H1 (cell line): ENCODE measurements at regions not wholly inside any gene's neighbourhood (a gene's known extent, or its start where the extent isn't known, plus 50 kb on each side); places are given as distances from the start of the nearest gene placed in this dataset.

Source experiments
- CTCF ChIA-PET: fragments of 300-600 bp; sonication (Branson Sonifier 250); formaldehyde crosslinking; loops from one replicate; lab custom pipeline; 2021; ENCODE audit not compliant: partially characterized antibody; lab: Charles Lee
- POLR2A ChIA-PET: fragments of 300-600 bp; sonication (Branson Sonifier 250); formaldehyde crosslinking; loops from one replicate; lab custom pipeline; 2021; ENCODE audit warnings: inconsistent platforms; ENCODE audit not compliant: partially characterized antibody; lab: Charles Lee
- DNase-seq, 2 experiments: peaks; one replicate each; pipeline versions ENCODE4 v3.0.0 to v3.0.0-alpha.2; 2010 to 2022; ENCODE audit warnings: low spot score in 2 of 2, low read depth in 1 of 2, mixed read lengths in 1 of 2
- FAIRE-seq: peaks from 2 replicates; lab custom pipeline; 2011; peaks lifted over from hg19 to GRCh38; lab: Jason Lieb, UNC
- H2AFZ ChIP-seq: 2 replicates; pipeline ENCODE4 v1.8.1; 2012; ENCODE audit warnings: low read length, inconsistent platforms
- H2AK5ac ChIP-seq: 2 replicates; pipeline ENCODE4 v1.6.1; 2013; ENCODE audit warnings: low read depth, low read length
- H2BK120ac ChIP-seq: replicated peaks from 2 replicates; pipeline ENCODE3; 2013; ENCODE audit warnings: low read depth, low read length, inconsistent platforms
- H2BK12ac ChIP-seq: 2 replicates; pipeline ENCODE4 v1.6.1; 2013; ENCODE audit warnings: low read depth, low read length
- H2BK15ac ChIP-seq: 2 replicates; pipeline ENCODE4 v1.6.1; 2013; ENCODE audit warnings: low read length
- H2BK20ac ChIP-seq: 2 replicates; pipeline ENCODE4 v1.6.1; 2013; ENCODE audit warnings: low read length
- H2BK5ac ChIP-seq: 2 replicates; pipeline ENCODE4 v1.6.1; 2013; ENCODE audit warnings: low read depth, low read length
- H3K14ac ChIP-seq: 2 replicates; pipeline ENCODE4 v1.6.1; 2013; ENCODE audit warnings: inconsistent platforms; ENCODE audit not compliant: insufficient read length
- H3K18ac ChIP-seq: 2 replicates; pipeline ENCODE4 v1.6.1; 2013; ENCODE audit warnings: low read length; ENCODE audit errors: extremely low read depth
- H3K23ac ChIP-seq: 2 replicates; pipeline ENCODE4 v1.6.1; 2013; ENCODE audit warnings: inconsistent platforms; ENCODE audit not compliant: insufficient read length
- H3K23me2 ChIP-seq: 2 replicates; pipeline ENCODE4 v1.6.1; 2013; ENCODE audit warnings: low read depth, low read length
- H3K27ac ChIP-seq: 2 replicates; pipeline ENCODE4 v1.6.1; 2011; ENCODE audit warnings: low read depth, low read length, inconsistent platforms
- H3K27me3 ChIP-seq, 4 experiments: replicated peaks in 1 of 4; 1 replicate in 1 of 4; 2 replicates in 3 of 4; pipeline versions ENCODE4 v1.6.1 to v1.8.1; 2011 to 2013; ENCODE audit warnings: low read length in 3 of 4, mild to moderate bottlenecking in 3 of 4, inconsistent platforms in 2 of 4, mixed read lengths in 2 of 4, moderate library complexity in 1 of 4; ENCODE audit not compliant: control insufficient read depth in 3 of 4, insufficient read depth in 3 of 4; ENCODE audit errors: extremely low read depth in 1 of 4
- H3K36me3 ChIP-seq, 4 experiments: 2 replicates each; pipeline versions ENCODE4 v1.6.1 to v1.8.1; 2011 to 2013; ENCODE audit warnings: mild to moderate bottlenecking in 4 of 4, low read length in 3 of 4, moderate library complexity in 2 of 4, control low read depth in 1 of 4, inconsistent platforms in 1 of 4; ENCODE audit not compliant: insufficient read depth in 4 of 4, control insufficient read depth in 2 of 4
- H3K4ac ChIP-seq: replicated peaks from 2 replicates; pipeline ENCODE3; 2013; ENCODE audit warnings: low read length, low read depth, mixed read lengths, inconsistent platforms; ENCODE audit not compliant: insufficient read length
- H3K4me1 ChIP-seq, 4 experiments: replicated peaks in 1 of 4; 1 replicate in 1 of 4; 2 replicates in 3 of 4; pipeline versions ENCODE4 v1.6.1 to v1.8.1; 2011 to 2013; ENCODE audit warnings: low read length in 3 of 4, inconsistent platforms in 2 of 4, mixed read lengths in 1 of 4; ENCODE audit not compliant: insufficient read depth in 4 of 4, control insufficient read depth in 3 of 4
- H3K4me2 ChIP-seq, 2 experiments: 2 replicates each; pipeline versions ENCODE4 v1.6.1 to v1.8.1; 2011 to 2013; ENCODE audit warnings: low read depth in 2 of 2, low read length in 2 of 2, control low read depth in 1 of 2, inconsistent platforms in 1 of 2, mild to moderate bottlenecking in 1 of 2; ENCODE audit not compliant: insufficient read depth in 1 of 2
- H3K4me3 ChIP-seq, 4 experiments: fragments of 200-600, 300-600 bp in 1 of 4; sonication (generic), shearing (Covaris generic), sonication (Bioruptor Twin) in 1 of 4; 2 replicates each; pipeline versions ENCODE4 v1.5.1 to v1.8.1; 2011 to 2016; ENCODE audit warnings: low read length in 4 of 4, low read depth in 3 of 4, control low read depth in 2 of 4, inconsistent platforms in 2 of 4, mild to moderate bottlenecking in 2 of 4, mixed read lengths in 1 of 4, moderate library complexity in 1 of 4; ENCODE audit not compliant: insufficient read depth in 2 of 4; ENCODE audit errors: extremely low read depth in 1 of 4
- H3K56ac ChIP-seq: replicated peaks from 2 replicates; pipeline ENCODE3; 2013; ENCODE audit warnings: low read depth, mild to moderate bottlenecking, mixed read lengths, low read length, inconsistent platforms; ENCODE audit not compliant: insufficient read length
- H3K79me1 ChIP-seq: 2 replicates; pipeline ENCODE4 v1.6.1; 2013; ENCODE audit warnings: low read depth, low read length, control low read depth
- H3K79me2 ChIP-seq, 2 experiments: 2 replicates each; pipeline versions ENCODE4 v1.6.1 to v1.8.1; 2012 to 2013; ENCODE audit warnings: low read length in 2 of 2, mild to moderate bottlenecking in 2 of 2, inconsistent platforms in 1 of 2; ENCODE audit not compliant: insufficient read depth in 2 of 2, control insufficient read depth in 1 of 2
- H3K9ac ChIP-seq, 4 experiments: replicated peaks in 1 of 4; 1 replicate in 1 of 4; 2 replicates in 3 of 4; pipeline versions ENCODE4 v1.6.1 to v1.8.1; 2011 to 2013; ENCODE audit warnings: low read depth in 3 of 4, low read length in 3 of 4, control low read depth in 2 of 4, mild to moderate bottlenecking in 2 of 4, moderate library complexity in 2 of 4, inconsistent platforms in 1 of 4; ENCODE audit errors: extremely low read depth in 1 of 4
- H3K9me3 ChIP-seq, 2 experiments: 2 replicates each; pipeline versions ENCODE4 v1.6.1 to v1.8.1; 2012 to 2013; ENCODE audit warnings: mild to moderate bottlenecking in 2 of 2, moderate library complexity in 2 of 2, control low read depth in 1 of 2, inconsistent platforms in 1 of 2, low read depth in 1 of 2, low read length in 1 of 2, mixed read lengths in 1 of 2; ENCODE audit not compliant: insufficient read depth in 2 of 2
- H4K20me1 ChIP-seq, 2 experiments: replicated peaks in 1 of 2; 2 replicates each; pipeline versions ENCODE3 to v1.8.1; 2011 to 2013; ENCODE audit warnings: inconsistent platforms in 2 of 2, low read length in 2 of 2, mild to moderate bottlenecking in 1 of 2; ENCODE audit not compliant: insufficient read depth in 2 of 2, control insufficient read depth in 1 of 2
- H4K5ac ChIP-seq: 2 replicates; pipeline ENCODE4 v1.6.1; 2013; ENCODE audit warnings: low read length, low read depth, mixed read lengths, inconsistent platforms; ENCODE audit not compliant: insufficient read length
- H4K8ac ChIP-seq: 2 replicates; pipeline ENCODE4 v1.8.0; 2013; ENCODE audit warnings: mild to moderate bottlenecking, moderate library complexity, low read length, inconsistent platforms; ENCODE audit not compliant: insufficient read depth; ENCODE audit errors: extremely low read depth
- H4K91ac ChIP-seq: replicated peaks from 2 replicates; pipeline ENCODE3; 2013; ENCODE audit warnings: low read length, mixed read lengths, inconsistent platforms; ENCODE audit not compliant: insufficient read length
- ATF3 ChIP-seq: IDR thresholded peaks from 2 replicates; pipeline ENCODE4 v1.6.1; 2011; ENCODE audit warnings: low read depth, mild to moderate bottlenecking, low read length; ENCODE audit not compliant: insufficient read depth
- CEBPB ChIP-seq: IDR thresholded peaks from 2 replicates; pipeline ENCODE4 v1.6.1; 2012; ENCODE audit warnings: low read depth, low read length
- CHD2 ChIP-seq: IDR thresholded peaks from 2 replicates; pipeline ENCODE4 v1.6.1; 2012; ENCODE audit warnings: low read length, improper control_type of control experiment
- CREB1 ChIP-seq: IDR thresholded peaks from 2 replicates; pipeline ENCODE4 v1.6.1; 2012; ENCODE audit warnings: inconsistent platforms
- GTF2F1 ChIP-seq: IDR thresholded peaks from 2 replicates; pipeline ENCODE4 v1.6.1; 2012; ENCODE audit warnings: low read depth, low read length, improper control_type of control experiment, borderline replicate concordance
- MAFK ChIP-seq: IDR thresholded peaks from 2 replicates; pipeline ENCODE4 v1.6.1; 2012; ENCODE audit warnings: low read depth, mild to moderate bottlenecking, improper control_type of control experiment, low read length
- SAP30 ChIP-seq: fragments of 300-600 bp; sonication (generic); IDR thresholded peaks from 2 replicates; pipeline ENCODE4 v1.7.1; 2012; ENCODE audit warnings: low read length, moderate library complexity, mild to moderate bottlenecking, inconsistent platforms; ENCODE audit not compliant: insufficient read depth, insufficient replicate concordance
- SIN3A ChIP-seq, 2 experiments: IDR thresholded peaks in 1 of 2; conservative IDR thresholded peaks in 1 of 2; 2 replicates each; pipeline ENCODE4 v1.6.1; 2011 to 2012; ENCODE audit warnings: low read length in 2 of 2, improper control_type of control experiment in 1 of 2, low read depth in 1 of 2, mild to moderate bottlenecking in 1 of 2
- SIX5 ChIP-seq: IDR thresholded peaks from 2 replicates; pipeline ENCODE4 v1.6.1; 2011; ENCODE audit warnings: mild to moderate bottlenecking, low read depth, low read length
- TEAD4 ChIP-seq: IDR thresholded peaks from 2 replicates; pipeline ENCODE4 v1.6.1; 2012; ENCODE audit warnings: low read depth, low read length, inconsistent platforms, mixed read lengths
- ZNF274 ChIP-seq: IDR thresholded peaks from 2 replicates; pipeline ENCODE4 v1.7.0; 2012; ENCODE audit warnings: low read length, borderline replicate concordance; ENCODE audit errors: extremely low read depth
- whole genome bisulfite sequencing, 2 experiments: shearing (Covaris generic) in 1 of 2; methylation state at CpG; one replicate each; pipeline versions ENCODE4 v1.1.6 to v1.1.7; 2013 to 2015; ENCODE audit warnings: low lambda C conversion rate in 2 of 2, mixed read lengths in 2 of 2, inconsistent platforms in 1 of 2, low coverage in 1 of 2, missing lambda C conversion rate in 1 of 2; ENCODE audit not compliant: insufficient replicate concordance in 2 of 2, insufficient coverage in 1 of 2, insufficient read length in 1 of 2; ENCODE audit errors: extremely low coverage in 1 of 2, missing lambda C conversion rate in 1 of 2; 5-methylcytosine and 5-hydroxymethylcytosine counted together

- DNase-seq (no peak), FAIRE-seq (no peak)
- no peak overlapping the region for H2AK5ac ChIP-seq
- H4K5ac ChIP-seq = no peak overlapping the region
- H3K23ac ChIP-seq = no peak overlapping the region
- H4K91ac ChIP-seq = no peak overlapping the region
- H2BK5ac ChIP-seq = no peak overlapping the region
- POLR2A ChIA-PET = no interaction called here
- H3K36me3 ChIP-seq = no peaks in the 10 kb centered on the region
- H3K4ac ChIP-seq = no peak overlapping the region
- no peak overlapping the region for H3K4me3 ChIP-seq
- H3K56ac ChIP-seq = no peak overlapping the region
- no peak for TF ChIP-seq SIN3A (conservative IDR thresholded peaks at IDR 0.05 in 1 of 2, IDR thresholded peaks at IDR 0.05 in 1 of 2; ENCODE audit: low read depth in 1 of 2, low read length in 2 of 2)
- TF ChIP-seq TEAD4 = no peak
- TF ChIP-seq CHD2 = no peak
- no peak for TF ChIP-seq SIX5
- no peak for TF ChIP-seq SAP30
- TF ChIP-seq MAFK = no peak
- TF ChIP-seq ZNF274 = no peak
- no peak for TF ChIP-seq ATF3
- no peak for TF ChIP-seq CEBPB
- TF ChIP-seq CREB1 = no peak
- TF ChIP-seq GTF2F1 = no peak
- TF ChIP-seq, all 59 proteins: peak for 0
- Histone ChIP-seq H3K79me2 (no peaks in the 10 kb centered on the region), H3K27ac (no peak overlapping the region), H4K20me1 (no peaks in the 10 kb centered on the region), H2BK12ac (no peak overlapping the region), H3K27me3 (no peaks in the 10 kb centered on the region), H2BK120ac (no peak overlapping the region), H2BK15ac (no peak overlapping the region), H3K9me3 (no peaks in the 10 kb centered on the region), H3K18ac (no peak overlapping the region), H3K14ac (no peak overlapping the region), H4K8ac (no peak overlapping the region), H3K23me2 (no peaks in the 10 kb centered on the region), H2AFZ (no peak overlapping the region), H3K79me1 (no peaks in the 10 kb centered on the region), H2BK20ac (no peak overlapping the region), H3K9ac (no peak overlapping the region), H3K4me2 (no peak overlapping the region), H3K4me1 (peaks cover 0 to 13% (median 7%) of the 10 kb centered on the region in 4 experiments; a peak in 5 of 7 replicates)
- WGBS, 2 experiments = 92% methylated on average over 2 of the region's 2 CpGs; no CpG with 5 or more reads in 1 of the 2 experiments
- CTCF ChIA-PET = interaction anchor here (1.4 kb wide), 1 partner anchor 12 kb away, joined by 3 read pairs; no protein-coding TSS in a partner anchor
Observed at GRCh38 chr16:59164461-59164860, 430.3 kb upstream of the GOT2 start.
